NCI-H2227 treated with DMSO at 0.1 percent for 48 hours (cell line): ENCODE measurements at regions not wholly inside any gene's neighbourhood (a gene's known extent, or its start where the extent isn't known, plus 50 kb on each side); places are given as distances from the start of the nearest gene placed in this dataset.
A peak's percentile ranks its signal among the peaks of the same experiment; 100 is the strongest.

Experiments
- DNase-seq: peaks from one replicate; lab custom pipeline; 2025; lab: John Stamatoyannopoulos, UW

DNA sequence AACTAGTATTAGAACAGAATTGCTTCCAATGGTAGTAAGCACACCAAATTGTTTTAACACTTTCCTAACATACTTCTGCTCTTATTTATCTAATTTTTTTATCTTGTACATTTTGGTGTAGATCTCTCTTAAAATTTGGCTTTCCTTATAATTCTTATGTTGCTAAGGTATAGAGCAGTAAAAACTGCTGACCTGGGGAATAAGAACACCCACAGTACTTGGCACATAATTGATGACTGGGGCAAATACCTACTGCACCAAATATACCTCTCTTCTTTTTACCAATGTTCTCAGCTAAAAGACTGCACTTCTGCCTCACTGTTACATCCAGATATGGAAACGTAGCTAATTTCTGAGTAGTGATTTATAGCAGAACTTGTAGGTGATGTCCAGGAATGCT, 642.2 kb downstream of the LIG4 start:
- DNase-seq: no peak

GRCh38 chr13:107572156-107572555, 643.2 kb downstream of the LIG4 start:
- DNase-seq: no peak

DNA sequence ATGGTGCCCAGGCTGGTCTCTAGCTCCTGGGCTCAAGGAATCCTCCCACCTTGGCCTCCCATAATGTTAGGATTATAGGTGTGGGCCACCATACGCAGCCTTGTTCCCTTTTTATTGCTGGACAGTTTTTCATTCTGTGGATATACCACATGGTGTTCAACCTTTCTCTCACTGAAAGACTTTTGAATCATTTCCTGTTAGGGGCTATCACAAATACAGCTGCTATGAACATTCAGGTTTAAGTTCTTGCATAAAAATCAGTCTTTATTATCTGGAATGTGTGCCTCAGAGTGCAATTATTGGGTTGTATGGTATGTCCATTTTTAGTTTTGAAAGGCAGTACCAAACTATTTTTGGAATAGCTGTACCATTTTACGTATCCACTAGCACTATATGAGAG, 647.2 kb downstream of the LIG4 start:
- no peak for DNase-seq

GRCh38 chr13:107563099-107563925, 652.0 kb downstream of the LIG4 start:
- DNase-seq: no peak

- DNase-seq: no peak
Measured at GRCh38 chr13:107562203-107562602, 653.1 kb downstream of the LIG4 start.

DNA sequence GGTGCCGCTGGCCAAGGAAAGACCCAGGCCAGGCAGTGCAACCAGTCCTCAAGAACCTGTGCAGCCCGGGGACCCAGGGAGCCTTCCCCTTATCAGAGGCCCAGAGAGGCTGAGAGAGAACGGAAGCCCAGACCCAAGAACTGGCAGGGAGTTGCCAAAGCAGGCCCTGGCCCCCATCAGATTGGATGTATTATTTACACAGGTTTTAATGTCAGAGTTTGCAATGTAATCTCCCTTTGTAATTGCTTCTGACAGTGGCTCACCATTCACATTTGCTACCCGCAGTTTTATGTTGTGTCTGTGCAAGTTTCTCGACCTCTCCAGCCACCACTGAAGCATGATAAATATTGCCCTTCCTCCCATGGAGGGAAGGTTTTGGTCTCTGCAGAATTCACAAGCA, 660.9 kb downstream of the LIG4 start:
- DNase-seq: peak; percentile 6

DNA sequence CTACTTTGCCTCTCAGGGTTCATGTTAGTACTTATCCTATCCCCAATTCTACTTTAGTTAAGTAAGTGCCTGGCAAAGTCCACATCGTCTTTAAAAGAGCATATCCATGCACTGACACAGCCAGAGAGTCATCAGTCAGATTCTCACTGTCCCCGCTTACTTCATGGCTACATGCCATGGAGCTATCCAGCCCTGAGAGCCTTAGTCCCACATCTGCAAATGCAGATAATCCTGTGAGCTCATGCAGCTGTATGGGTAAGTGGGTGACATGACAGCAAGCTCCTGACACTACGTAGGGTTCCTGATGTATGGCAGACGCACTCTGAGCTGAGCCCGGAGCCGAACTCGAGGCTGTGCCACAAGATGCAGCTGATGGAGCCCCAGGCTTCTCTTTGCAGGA, 661.5 kb downstream of the LIG4 start:
- no peak for DNase-seq

DNA sequence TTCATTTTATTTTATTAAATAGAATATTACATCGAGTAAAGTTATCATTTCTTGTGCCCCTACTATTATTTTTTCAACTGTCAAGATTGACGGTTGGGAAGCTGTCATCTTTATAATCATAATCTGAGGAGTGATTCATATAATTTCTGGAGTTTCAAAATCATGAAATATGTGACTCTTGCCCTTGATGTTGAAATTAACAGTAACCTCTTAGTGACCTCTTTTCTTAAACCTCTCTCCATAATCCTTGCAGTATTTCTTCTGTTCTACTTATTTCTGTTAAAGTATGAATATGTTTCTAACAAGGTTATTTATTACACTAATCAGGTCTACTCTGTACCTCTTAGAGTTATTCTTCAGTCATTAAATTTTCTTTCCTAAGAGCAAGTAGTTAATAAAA, 663.8 kb downstream of the LIG4 start:
- DNase-seq: no peak

DNA sequence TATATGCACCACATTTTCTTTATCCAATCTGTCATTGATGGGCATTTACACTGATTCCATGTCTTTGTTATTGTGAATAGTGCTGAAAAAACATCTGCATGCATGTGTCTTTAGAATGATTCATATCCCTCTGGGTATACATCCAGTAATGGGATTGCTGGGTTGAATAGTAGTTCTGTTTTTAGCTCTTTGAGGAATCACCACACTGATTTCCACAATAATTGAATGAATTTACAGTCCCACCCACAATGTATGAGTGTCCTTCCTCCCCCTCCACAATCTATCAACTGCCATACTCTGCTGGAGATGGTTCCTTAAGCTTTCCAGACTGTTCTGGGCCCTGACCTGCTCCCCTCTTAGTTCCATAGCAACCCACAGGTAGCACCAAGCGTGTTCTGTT, 667.0 kb downstream of the LIG4 start:
- no peak for DNase-seq

- DNase-seq: peak; percentile 61
Measured at GRCh38 chr13:107545946-107546502, 669.3 kb downstream of the LIG4 start.

- peak; percentile 28 for DNase-seq
Measured at GRCh38 chr13:107534548-107534947, 680.8 kb downstream of the LIG4 start.

DNA sequence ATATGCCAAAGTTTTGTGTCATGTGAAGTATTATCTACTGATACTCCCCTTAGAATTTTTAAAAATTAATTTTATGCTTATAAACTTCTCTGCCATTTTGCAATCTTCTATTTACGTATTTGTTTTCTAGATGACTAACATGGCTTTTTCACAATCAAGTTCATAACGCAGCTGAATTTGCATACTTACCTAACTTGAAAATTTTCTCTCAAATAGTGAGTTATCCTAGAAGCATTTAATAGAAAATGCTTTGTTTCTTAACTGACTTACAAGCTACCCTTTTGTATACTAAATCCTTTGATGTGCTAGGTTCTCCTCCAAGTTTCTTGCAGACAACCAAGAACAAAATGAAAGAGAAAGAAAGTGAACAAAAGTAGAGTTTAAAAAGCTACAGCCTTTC, 683.5 kb downstream of the LIG4 start:
- DNase-seq: no peak

GRCh38 chr13:107531180-107531579, 684.2 kb downstream of the LIG4 start:
- DNase-seq: no peak

DNA sequence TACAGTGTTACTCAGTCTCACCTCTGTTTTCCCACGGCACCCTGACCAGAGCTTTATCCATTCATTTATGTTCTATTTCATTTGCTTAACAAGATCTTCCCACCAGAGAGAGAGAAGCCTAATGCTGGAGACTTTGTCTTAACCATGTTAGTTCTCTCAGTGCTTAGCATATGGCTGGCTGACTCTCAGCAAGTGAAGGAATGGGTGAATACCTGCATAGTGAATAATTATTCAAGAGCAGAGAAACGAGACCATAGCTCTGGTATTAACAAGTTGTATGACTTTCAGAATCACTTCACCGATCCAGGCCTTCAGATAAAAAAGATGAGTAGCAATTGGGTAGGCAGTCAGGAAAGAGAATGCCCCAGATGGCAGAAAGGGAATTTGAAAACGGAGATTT, 686.3 kb downstream of the LIG4 start:
- no peak for DNase-seq

DNA sequence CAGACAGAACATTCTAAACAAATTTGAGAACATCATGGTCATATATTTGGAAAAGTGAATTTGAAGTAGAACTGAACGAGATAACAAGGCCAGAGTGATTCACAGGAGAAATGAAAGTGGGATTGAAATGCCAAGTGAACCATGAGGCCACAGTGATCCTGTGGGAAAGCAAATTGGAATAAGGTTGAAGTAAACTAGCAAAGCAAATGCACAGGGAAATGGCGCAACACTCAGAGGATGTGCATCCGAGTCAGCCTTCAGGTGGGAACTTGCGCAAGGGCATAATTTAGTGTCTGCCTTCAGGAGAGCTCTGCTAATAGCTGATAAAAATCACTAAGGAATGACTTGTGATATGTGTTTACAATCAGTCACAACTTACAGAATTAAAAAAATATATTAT, 696.6 kb downstream of the LIG4 start:
- no peak for DNase-seq

DNA sequence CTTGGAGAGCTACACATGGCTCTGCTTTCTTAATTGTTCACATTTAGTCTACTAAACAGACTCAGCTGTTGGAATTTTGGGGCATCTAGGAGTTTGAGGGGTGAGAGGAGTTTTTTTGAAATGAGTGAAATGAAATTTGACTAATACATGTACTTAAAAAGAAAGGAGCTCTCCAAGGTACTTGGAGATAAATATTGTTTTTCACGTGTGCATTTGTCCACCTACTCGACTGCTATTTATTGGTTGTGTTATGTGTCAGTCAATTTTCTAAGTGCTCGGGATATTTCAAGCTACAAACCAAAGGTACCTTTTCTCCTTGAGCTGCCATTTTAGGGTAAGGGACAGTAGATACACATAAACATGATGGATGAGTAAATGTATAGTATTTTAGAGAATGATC, 697.0 kb downstream of the LIG4 start:
- no peak for DNase-seq

GRCh38 chr13:107516517-107516916, 698.8 kb downstream of the LIG4 start:
- DNase-seq: no peak

DNA sequence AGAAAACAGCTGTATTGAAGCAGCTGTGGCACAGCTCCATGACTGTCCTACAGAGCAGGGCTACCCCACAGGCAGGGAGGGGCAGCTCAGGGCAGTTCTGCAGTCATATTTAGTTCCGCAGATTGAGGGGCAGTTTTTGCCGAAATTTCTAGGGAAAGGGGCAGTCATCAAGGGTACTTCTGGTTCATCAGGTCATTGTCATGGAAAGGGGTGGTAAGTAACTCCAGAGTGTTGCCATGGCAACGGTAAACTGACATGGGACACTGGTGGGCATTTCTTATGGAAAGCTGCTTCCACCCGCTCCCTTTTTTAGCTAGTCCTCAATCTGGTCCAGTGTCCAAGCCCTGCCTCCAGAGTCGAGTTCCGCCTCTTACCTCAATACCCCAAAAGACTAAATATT, 702.8 kb downstream of the LIG4 start:
- no peak for DNase-seq

- no peak for DNase-seq
Measured at GRCh38 chr13:107497661-107498060, 717.7 kb downstream of the LIG4 start.

DNA sequence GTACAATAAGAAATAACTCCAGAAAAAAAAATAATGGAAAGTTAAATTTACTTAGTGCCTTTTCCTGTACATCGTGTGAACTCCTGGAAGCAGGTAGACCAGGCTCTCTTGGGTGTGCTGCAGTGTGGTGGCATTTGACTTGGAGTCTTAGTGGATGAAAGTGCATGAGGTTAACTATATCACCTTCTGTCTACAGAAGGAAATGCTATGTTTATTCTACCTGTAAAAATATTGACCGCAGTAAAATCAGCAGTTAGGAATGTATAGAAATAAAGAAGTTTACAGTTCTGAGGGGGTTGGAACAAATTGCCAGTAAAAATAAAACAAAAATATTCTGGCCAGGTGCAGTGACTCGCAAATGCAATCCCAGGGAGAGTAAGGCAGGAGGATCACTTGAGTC, 722.1 kb downstream of the LIG4 start:
- no peak for DNase-seq

DNA sequence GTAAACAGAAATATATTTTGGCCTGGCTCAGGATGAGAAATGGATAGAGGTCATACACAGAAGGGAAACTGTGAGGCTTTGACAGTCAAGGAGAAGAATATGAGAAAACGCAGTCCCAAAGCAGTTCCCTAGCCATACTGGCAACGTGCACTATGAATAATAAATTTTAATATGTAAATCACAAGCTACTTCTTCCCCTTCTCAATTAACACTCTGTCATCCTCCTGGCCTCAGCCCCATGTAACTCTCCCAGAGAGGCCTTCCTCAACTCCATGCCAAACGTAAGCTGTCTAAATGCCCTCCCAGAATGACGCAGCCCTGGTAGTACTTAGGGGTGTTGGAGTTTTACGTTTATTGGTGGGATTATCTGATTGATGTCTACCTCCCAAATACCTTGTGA, 732.6 kb downstream of the LIG4 start:
- no peak for DNase-seq

GRCh38 chr13:107480130-107480529, 735.2 kb downstream of the LIG4 start:
- DNase-seq: no peak

- DNase-seq: no peak
Measured at GRCh38 chr13:107477772-107478379, 737.5 kb downstream of the LIG4 start.
